T-helper 2 cell treated with Interferon-gamma antibody and Interleukin-4, amounts not matched to agents 5 μg/mL and 100 μg/mL, for 36 hours (primary cell): ENCODE measurements at regions not wholly inside any gene's neighbourhood (a gene's known extent, or its start where the extent isn't known, plus 50 kb on each side); places are given as distances from the start of the nearest gene placed in this dataset.
"Not testable (repeated sequence)": the region's sequence is repeated elsewhere in the genome, so short reads cannot be mapped to it uniquely, and the experiment has no call there.

Experiments used
- DNase-seq: peaks from one replicate; pipeline ENCODE4 v3.0.0; 2021; ENCODE audit warnings: low spot score
- H3K27ac Mint-ChIP-seq: one replicate; pipeline ENCODE4 v1.8.0; 2021; ENCODE audit warnings: mild to moderate bottlenecking, mixed read lengths
- H3K27me3 Mint-ChIP-seq: one replicate; pipeline ENCODE4 v1.8.0; 2021; ENCODE audit warnings: low read depth, mixed read lengths
- H3K36me3 Mint-ChIP-seq: one replicate; pipeline ENCODE4 v1.8.0; 2021; ENCODE audit warnings: low read depth, mixed read lengths
- H3K4me1 Mint-ChIP-seq: one replicate; pipeline ENCODE4 v1.8.0; 2021; ENCODE audit warnings: low read depth, mixed read lengths
- H3K4me3 Mint-ChIP-seq: one replicate; pipeline ENCODE4 v1.8.0; 2022; ENCODE audit warnings: mild to moderate bottlenecking, moderate library complexity, mixed read lengths
- H3K9me3 Mint-ChIP-seq: one replicate; pipeline ENCODE4 v1.8.0; 2021; ENCODE audit warnings: mixed read lengths

DNA sequence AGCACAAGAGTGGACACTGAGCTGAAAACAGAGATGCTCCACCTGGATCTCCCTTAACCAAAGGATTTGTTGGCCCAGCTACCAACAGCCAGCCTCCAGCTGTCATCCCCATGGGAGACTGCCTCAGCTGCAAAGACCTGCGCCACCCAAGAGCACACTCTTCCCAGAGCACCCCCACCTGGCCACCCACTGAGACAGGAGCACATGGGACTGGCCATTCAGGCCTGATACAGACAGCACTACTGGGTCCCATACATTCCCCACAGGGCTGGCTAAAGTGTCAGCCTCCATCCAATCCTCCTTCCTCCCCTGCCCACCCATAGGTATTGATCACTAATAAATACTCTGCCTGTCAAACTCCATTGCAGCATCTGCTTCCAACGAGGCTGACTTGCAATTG lies 241.5 kb downstream of the BCL11B start:
- DNase-seq = no peak
- H3K27me3 Mint-ChIP-seq = no peaks in the 10 kb centered on the region
- peaks cover 10% of the 10 kb centered on the region for H3K9me3 Mint-ChIP-seq
- no peaks in the 10 kb centered on the region for H3K36me3 Mint-ChIP-seq
- H3K27ac Mint-ChIP-seq = no peak overlapping the region
- H3K4me1 Mint-ChIP-seq = peaks cover 6% of the 10 kb centered on the region
- no peak overlapping the region for H3K4me3 Mint-ChIP-seq

GRCh38 chr14:99032759-99033158 lies 239.2 kb downstream of the BCL11B start:
- DNase-seq = no peak
- H3K9me3 Mint-ChIP-seq = peaks cover 3% of the 10 kb centered on the region
- H3K27ac Mint-ChIP-seq = no peak overlapping the region
- H3K4me3 Mint-ChIP-seq = no peak overlapping the region
- H3K36me3 Mint-ChIP-seq = no peaks in the 10 kb centered on the region
- H3K27me3 Mint-ChIP-seq = peaks cover 6% of the 10 kb centered on the region
- H3K4me1 Mint-ChIP-seq = no peaks in the 10 kb centered on the region

DNA sequence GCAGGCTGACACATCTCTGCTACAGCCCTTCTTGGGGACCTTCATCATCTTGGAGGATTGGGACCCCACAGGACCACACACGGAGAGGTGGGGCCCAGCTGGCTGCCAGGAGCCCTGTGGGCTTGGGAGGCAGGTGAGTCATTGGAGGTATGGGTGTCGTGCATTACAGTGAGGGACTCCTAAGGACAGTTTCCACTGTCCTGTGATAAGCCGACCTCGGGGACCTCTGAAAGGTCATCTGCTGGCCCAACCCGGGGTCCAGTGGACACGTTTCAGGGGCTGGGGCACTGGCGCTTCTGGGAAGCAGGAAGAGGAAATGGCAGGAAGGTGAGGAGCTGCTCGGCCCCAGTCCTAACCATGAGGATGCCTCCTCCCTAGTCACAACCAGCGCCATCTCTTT lies 238.0 kb downstream of the BCL11B start:
- Mint-ChIP-seq H3K4me1 (no peaks in the 10 kb centered on the region), H3K4me3 (no peak overlapping the region)

GRCh38 chr14:99034711-99035171 lies 237.3 kb downstream of the BCL11B start:
- H3K36me3 Mint-ChIP-seq = no peaks in the 10 kb centered on the region
- no peaks in the 10 kb centered on the region for H3K4me1 Mint-ChIP-seq
- peaks cover 3% of the 10 kb centered on the region for H3K9me3 Mint-ChIP-seq
- no peak for DNase-seq
- no peak overlapping the region for H3K27ac Mint-ChIP-seq
- no peak overlapping the region for H3K4me3 Mint-ChIP-seq
- peaks cover 6% of the 10 kb centered on the region for H3K27me3 Mint-ChIP-seq

More for the DNA sequence above, 238.0 kb downstream of the BCL11B start:
- peaks cover 3% of the 10 kb centered on the region for H3K9me3 Mint-ChIP-seq
- DNase-seq = no peak
- H3K36me3 Mint-ChIP-seq = no peaks in the 10 kb centered on the region
- no peak overlapping the region for H3K27ac Mint-ChIP-seq
- H3K27me3 Mint-ChIP-seq = peaks cover 6% of the 10 kb centered on the region

GRCh38 chr14:99035268-99035667 lies 236.7 kb downstream of the BCL11B start:
- Mint-ChIP-seq H3K9me3 (peaks cover 3% of the 10 kb centered on the region), H3K36me3 (no peaks in the 10 kb centered on the region), H3K27me3 (peaks cover 6% of the 10 kb centered on the region), H3K27ac (no peak overlapping the region), H3K4me1 (no peaks in the 10 kb centered on the region), H3K4me3 (no peak overlapping the region)
- no peak for DNase-seq

GRCh38 chr14:99035712-99036610 lies 236.0 kb downstream of the BCL11B start:
- no peak overlapping the region for H3K4me3 Mint-ChIP-seq
- H3K27me3 Mint-ChIP-seq = peaks cover 6% of the 10 kb centered on the region
- DNase-seq = no peak
- no peaks in the 10 kb centered on the region for H3K4me1 Mint-ChIP-seq
- no peak overlapping the region for H3K27ac Mint-ChIP-seq
- H3K36me3 Mint-ChIP-seq = no peaks in the 10 kb centered on the region
- H3K9me3 Mint-ChIP-seq = peaks cover 3% of the 10 kb centered on the region

DNA sequence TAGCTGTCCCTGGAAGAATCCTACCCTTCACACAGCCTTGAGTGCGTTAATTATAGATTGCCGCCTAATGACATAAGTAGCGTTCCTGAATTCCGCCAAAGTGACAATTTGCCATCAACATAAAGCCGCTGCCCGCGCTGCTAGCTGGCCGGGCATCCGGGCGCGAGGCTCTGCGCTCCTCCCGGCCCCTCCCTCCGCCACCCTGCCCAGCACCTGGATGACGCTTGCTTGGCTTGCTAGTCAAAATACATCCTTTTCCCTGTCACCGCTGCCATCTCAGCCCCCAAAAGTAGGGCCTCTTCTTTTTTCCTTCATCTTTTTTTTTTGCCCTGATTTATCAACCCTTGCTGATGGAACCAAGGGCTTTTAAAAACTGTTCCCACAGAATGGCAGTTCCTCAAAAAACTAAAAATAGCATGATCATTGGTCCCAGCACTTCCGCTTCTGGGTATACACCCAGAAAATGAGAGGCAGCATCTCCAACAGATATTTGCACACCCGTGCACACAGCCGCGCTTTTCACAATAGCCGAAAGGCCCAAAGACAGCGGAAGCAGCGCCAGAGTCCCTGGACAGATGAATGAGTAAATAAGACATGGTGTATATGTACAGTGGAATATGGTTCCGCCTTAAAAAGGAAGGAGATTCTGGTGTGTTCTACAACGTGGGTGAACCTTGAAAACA lies 235.2 kb downstream of the BCL11B start:
- no peaks in the 10 kb centered on the region for H3K36me3 Mint-ChIP-seq
- H3K4me3 Mint-ChIP-seq = no peak overlapping the region
- peaks cover 3% of the 10 kb centered on the region for H3K9me3 Mint-ChIP-seq
- peaks cover 6% of the 10 kb centered on the region for H3K27me3 Mint-ChIP-seq
- no peaks in the 10 kb centered on the region for H3K4me1 Mint-ChIP-seq
- H3K27ac Mint-ChIP-seq = no peak overlapping the region
- DNase-seq = no peak

DNA sequence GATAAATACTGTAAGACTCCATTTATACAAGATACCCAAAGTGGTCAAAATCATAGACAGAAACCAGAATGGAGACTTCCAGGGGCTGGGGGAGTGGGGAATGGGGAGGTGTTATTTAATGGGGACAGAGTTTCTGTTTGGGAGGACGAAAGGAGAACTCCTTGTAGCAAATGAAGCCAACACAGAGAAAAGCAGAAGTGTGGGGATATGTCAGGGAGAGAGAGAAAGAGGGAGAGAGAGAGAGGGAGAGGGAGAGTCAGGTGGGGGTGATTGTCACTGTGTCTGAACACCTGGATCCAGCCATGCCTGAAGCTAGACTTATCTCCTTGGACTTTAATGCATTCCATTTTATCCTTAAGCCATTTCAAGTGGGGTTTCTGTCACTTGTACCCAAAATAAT lies 234.7 kb downstream of the BCL11B start:
- DNase-seq, H3K36me3 Mint-ChIP-seq, H3K27me3 Mint-ChIP-seq, H3K4me3 Mint-ChIP-seq, H3K4me1 Mint-ChIP-seq, H3K9me3 Mint-ChIP-seq, H3K27ac Mint-ChIP-seq: not testable (repeated sequence)

- H3K4me3 Mint-ChIP-seq = no peak overlapping the region
- H3K36me3 Mint-ChIP-seq = no peaks in the 10 kb centered on the region
- peaks cover 6% of the 10 kb centered on the region for H3K27me3 Mint-ChIP-seq
- no peaks in the 10 kb centered on the region for H3K4me1 Mint-ChIP-seq
- H3K9me3 Mint-ChIP-seq = no peaks in the 10 kb centered on the region
- DNase-seq = no peak
- no peak overlapping the region for H3K27ac Mint-ChIP-seq
These were observed 234.1 kb downstream of the BCL11B start for GRCh38 chr14:99037777-99038430.

- no peak for DNase-seq
- Mint-ChIP-seq H3K27me3 (peaks cover 6% of the 10 kb centered on the region), H3K4me3 (no peak overlapping the region), H3K9me3 (no peaks in the 10 kb centered on the region), H3K36me3 (no peaks in the 10 kb centered on the region), H3K27ac (no peak overlapping the region), H3K4me1 (no peaks in the 10 kb centered on the region)
These were observed 233.6 kb downstream of the BCL11B start for GRCh38 chr14:99038431-99038820.

GRCh38 chr14:99039331-99040041 lies 232.5 kb downstream of the BCL11B start:
- Mint-ChIP-seq H3K27me3 (peaks cover 9% of the 10 kb centered on the region), H3K27ac (no peak overlapping the region), H3K4me3 (no peak overlapping the region), H3K9me3 (no peaks in the 10 kb centered on the region), H3K4me1 (no peaks in the 10 kb centered on the region), H3K36me3 (no peaks in the 10 kb centered on the region)
- no peak for DNase-seq

GRCh38 chr14:99040052-99040451 lies 231.9 kb downstream of the BCL11B start:
- Mint-ChIP-seq H3K4me3 (no peak overlapping the region), H3K36me3 (no peaks in the 10 kb centered on the region), H3K4me1 (no peaks in the 10 kb centered on the region), H3K27ac (no peak overlapping the region), H3K27me3 (peaks cover 9% of the 10 kb centered on the region), H3K9me3 (no peaks in the 10 kb centered on the region)
- DNase-seq = no peak

DNA sequence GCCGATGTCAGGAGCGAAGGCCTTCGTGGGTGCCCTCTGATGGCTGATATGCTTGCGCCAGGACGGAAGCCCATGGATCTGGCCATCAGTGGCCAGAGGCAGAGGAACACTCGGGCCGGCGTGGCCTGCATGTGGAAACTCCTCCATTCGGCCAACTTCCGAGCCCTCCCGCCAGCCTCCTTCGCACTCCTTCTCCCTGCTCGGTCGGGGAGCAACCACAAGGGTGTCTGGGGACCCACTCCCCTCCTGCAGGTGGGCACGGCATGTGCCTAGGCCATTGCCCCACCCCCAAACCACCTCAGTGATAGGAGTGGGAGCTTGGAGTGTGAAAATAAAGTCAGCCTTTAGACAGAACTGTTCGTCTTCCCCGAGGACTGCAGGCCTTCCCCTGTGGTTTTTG lies 231.3 kb downstream of the BCL11B start:
- Mint-ChIP-seq H3K27ac (no peak overlapping the region), H3K9me3 (no peaks in the 10 kb centered on the region), H3K36me3 (no peaks in the 10 kb centered on the region), H3K4me3 (no peak overlapping the region), H3K4me1 (no peaks in the 10 kb centered on the region), H3K27me3 (peaks cover 9% of the 10 kb centered on the region)
- DNase-seq = no peak
